ENCODE measurements at regions not wholly inside any gene's neighbourhood (a gene's known extent, or its start where the extent isn't known, plus 50 kb on each side); places are given as distances from the start of the nearest gene placed in this dataset.

DNA sequence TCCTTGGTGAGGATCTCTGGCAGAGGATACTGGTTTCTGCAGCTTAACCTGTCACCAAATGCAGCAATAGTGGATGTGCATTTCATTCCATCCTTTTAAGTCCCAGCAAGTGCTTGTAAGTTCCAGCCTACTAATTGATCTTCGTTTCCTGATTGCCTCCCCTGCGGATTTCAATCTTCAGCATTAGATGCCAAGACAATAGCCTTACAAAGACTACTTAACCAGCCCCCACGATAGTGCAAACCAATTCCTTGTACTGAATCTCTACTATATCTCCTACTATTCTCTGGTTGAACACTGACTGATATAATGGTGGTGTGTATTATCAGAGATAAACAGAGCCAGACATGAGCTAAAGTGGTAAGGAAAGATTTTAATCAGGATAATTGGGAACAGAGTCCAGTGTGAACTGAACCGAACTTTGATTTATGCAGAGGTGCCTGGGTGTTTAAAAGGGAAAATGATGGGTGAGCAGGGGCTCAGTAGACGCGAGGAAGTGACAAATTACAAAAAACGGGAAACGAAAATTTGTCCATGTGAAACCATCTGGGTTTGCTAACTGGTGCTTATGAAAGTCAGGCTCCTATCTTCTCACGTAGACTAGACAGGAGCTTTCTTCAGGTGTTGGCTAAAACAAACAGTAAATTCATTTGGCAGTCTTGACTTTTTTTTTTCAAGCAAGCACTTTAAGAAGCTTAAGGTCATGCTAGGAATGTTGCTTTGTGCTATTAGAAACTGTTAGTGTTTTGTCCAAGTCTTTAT, 106.9 kb upstream of the ST8SIA4 start:
- TF ChIP-seq, protein P1, sequence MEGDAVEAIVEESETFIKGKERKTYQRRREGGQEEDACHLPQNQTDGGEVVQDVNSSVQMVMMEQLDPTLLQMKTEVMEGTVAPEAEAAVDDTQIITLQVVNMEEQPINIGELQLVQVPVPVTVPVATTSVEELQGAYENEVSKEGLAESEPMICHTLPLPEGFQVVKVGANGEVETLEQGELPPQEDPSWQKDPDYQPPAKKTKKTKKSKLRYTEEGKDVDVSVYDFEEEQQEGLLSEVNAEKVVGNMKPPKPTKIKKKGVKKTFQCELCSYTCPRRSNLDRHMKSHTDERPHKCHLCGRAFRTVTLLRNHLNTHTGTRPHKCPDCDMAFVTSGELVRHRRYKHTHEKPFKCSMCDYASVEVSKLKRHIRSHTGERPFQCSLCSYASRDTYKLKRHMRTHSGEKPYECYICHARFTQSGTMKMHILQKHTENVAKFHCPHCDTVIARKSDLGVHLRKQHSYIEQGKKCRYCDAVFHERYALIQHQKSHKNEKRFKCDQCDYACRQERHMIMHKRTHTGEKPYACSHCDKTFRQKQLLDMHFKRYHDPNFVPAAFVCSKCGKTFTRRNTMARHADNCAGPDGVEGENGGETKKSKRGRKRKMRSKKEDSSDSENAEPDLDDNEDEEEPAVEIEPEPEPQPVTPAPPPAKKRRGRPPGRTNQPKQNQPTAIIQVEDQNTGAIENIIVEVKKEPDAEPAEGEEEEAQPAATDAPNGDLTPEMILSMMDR (IDR thresholded peaks at IDR 0.05; ENCODE audit: low read depth, low read length): no peak
- no peak for TF ChIP-seq POLR2A (IDR thresholded peaks at IDR 0.05; ENCODE audit: extremely low read depth, insufficient read length)
- TF ChIP-seq, protein P2, sequence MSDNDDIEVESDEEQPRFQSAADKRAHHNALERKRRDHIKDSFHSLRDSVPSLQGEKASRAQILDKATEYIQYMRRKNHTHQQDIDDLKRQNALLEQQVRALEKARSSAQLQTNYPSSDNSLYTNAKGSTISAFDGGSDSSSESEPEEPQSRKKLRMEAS (IDR thresholded peaks at IDR 0.05; ENCODE audit: low read depth, low read length): no peak
